Stomach (tissue), 8 donors: ENCODE measurements at regions not wholly inside any gene's neighbourhood (a gene's known extent, or its start where the extent isn't known, plus 50 kb on each side); places are given as distances from the start of the nearest gene placed in this dataset.

ENCODE experiments used
- DNase-seq, 2 donors: peaks; one replicate each; pipeline versions ENCODE4 v3.0.0 to v3.0.0-alpha.2; 2013 to 2019
- H3K27ac ChIP-seq, 5 donors: fragments of 200-600 bp in 4 of 5; sonication (generic) in 4 of 5; one replicate each; pipeline ENCODE4 v1.5.1; 2013 to 2019; ENCODE audit warnings: mild to moderate bottlenecking in 1 of 5, moderate library complexity in 1 of 5
- H3K27me3 ChIP-seq, 3 donors: fragments of 200-600 bp; sonication (generic); one replicate each; pipeline ENCODE4 v1.5.1; 2017 to 2019; ENCODE audit warnings: mixed run types in 1 of 3
- H3K36me3 ChIP-seq, 4 donors: fragments of 200-600 bp; sonication (generic); 1 replicate in 3 of 4; 2 replicates in 1 of 4; pipeline ENCODE4 v1.5.1; 2016 to 2019
- H3K4me1 ChIP-seq, 4 donors: fragments of 200-600 bp; sonication (generic); one replicate each; pipeline ENCODE4 v1.5.1; 2016 to 2019
- H3K4me3 ChIP-seq, 4 donors: fragments of 200-600 bp; sonication (generic) in 3 of 4; one replicate each; pipeline ENCODE4 v1.5.1; 2016 to 2019; ENCODE audit warnings: mild to moderate bottlenecking in 1 of 4
- H3K9me3 ChIP-seq, 4 donors: fragments of 200-600 bp; sonication (generic); one replicate each; pipeline ENCODE4 v1.5.1; 2016 to 2019
- EP300 ChIP-seq: sonication (generic); formaldehyde crosslinking; IDR thresholded peaks from one replicate; pipeline ENCODE4 v1.6.1; 2017; ENCODE audit warnings: antibody characterized with exemption
- POLR2A ChIP-seq, 4 donors: fragments of 450-650 bp; IDR thresholded peaks; one replicate each; pipeline ENCODE4 v1.6.1; 2016; ENCODE audit warnings: antibody characterized with exemption in 4 of 4, control low read depth in 2 of 4, mild to moderate bottlenecking in 1 of 4, moderate library complexity in 1 of 4
- POLR2AphosphoS5 ChIP-seq, 3 donors: sonication (generic); formaldehyde crosslinking; IDR thresholded peaks; one replicate each; pipeline ENCODE4 v1.6.1; 2016; ENCODE audit warnings: antibody characterized with exemption in 3 of 3
- WGBS, 5 donors: extraction: QIAGEN DNeasy Blood & Tissue Kit in 3 of 5; methylation state at CpG; one replicate each; pipeline versions ENCODE4 v1.1.5 to v1.1.7; 2013 to 2018; 5-methylcytosine and 5-hydroxymethylcytosine counted together
- intact Hi-C: fragments of 100-400 bp; cut with DNase I; formaldehyde crosslinking; loops from one replicate; pipeline ENCODE4 v1.15.1; 2023; ENCODE audit warnings: low total_unique reads
- TF ChIP-seq, protein P1 (sequence below), 7 experiments: fragments of 450-650 bp in 4 of 7; fragments of 200-600 bp in 3 of 7; sonication (generic) in 3 of 7; IDR thresholded peaks; one replicate each; pipeline ENCODE4 v1.5.1; 2016 to 2019; ENCODE audit warnings: antibody characterized with exemption in 7 of 7, control low read depth in 2 of 7, mild to moderate bottlenecking in 1 of 7
- donor health status: healthy with polysubstance abuse.
- donor health status: Bipolar disorder and iron deficiency.
- donor health status: healthy.

DNA sequence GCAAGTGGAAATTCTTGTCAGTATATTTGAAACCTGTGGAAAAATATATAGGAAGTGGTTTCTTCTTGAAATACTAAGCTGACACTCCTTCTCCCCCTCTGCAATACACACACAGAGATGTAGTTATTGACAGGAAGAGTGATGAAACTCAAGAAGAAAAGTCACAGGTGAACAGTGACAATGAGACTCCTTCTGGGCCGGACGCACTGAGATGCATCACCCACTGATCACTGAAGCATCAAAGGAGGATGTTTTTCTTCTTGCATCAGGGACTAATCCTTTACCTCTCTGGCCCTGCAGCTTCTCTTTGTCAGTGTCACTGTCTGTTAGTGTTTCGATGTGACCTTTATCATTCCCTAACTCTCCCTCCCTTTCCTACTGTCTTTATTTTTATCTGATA, 1864.2 kb upstream of the C9orf72 start:
- TF ChIP-seq, protein P1, sequence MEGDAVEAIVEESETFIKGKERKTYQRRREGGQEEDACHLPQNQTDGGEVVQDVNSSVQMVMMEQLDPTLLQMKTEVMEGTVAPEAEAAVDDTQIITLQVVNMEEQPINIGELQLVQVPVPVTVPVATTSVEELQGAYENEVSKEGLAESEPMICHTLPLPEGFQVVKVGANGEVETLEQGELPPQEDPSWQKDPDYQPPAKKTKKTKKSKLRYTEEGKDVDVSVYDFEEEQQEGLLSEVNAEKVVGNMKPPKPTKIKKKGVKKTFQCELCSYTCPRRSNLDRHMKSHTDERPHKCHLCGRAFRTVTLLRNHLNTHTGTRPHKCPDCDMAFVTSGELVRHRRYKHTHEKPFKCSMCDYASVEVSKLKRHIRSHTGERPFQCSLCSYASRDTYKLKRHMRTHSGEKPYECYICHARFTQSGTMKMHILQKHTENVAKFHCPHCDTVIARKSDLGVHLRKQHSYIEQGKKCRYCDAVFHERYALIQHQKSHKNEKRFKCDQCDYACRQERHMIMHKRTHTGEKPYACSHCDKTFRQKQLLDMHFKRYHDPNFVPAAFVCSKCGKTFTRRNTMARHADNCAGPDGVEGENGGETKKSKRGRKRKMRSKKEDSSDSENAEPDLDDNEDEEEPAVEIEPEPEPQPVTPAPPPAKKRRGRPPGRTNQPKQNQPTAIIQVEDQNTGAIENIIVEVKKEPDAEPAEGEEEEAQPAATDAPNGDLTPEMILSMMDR (IDR thresholded peaks at IDR 0.05) = no peak
- TF ChIP-seq POLR2AphosphoS5 (IDR thresholded peaks at IDR 0.05) (no peak), EP300 (no peak), POLR2A (IDR thresholded peaks at IDR 0.05) (no peak)
- DNase-seq = no peak
- Histone ChIP-seq H3K27me3 (no peaks in the 10 kb centered on the region), H3K27ac (no peak overlapping the region), H3K36me3 (no peaks in the 10 kb centered on the region), H3K4me3 (no peak overlapping the region), H3K9me3 (no peaks in the 10 kb centered on the region), H3K4me1 (no peaks in the 10 kb centered on the region)
- intact Hi-C loops = no loop called here
- 45 to 82% (median 63%) methylated on average over 3 of the region's 3 CpGs for WGBS, 5 donors

DNA sequence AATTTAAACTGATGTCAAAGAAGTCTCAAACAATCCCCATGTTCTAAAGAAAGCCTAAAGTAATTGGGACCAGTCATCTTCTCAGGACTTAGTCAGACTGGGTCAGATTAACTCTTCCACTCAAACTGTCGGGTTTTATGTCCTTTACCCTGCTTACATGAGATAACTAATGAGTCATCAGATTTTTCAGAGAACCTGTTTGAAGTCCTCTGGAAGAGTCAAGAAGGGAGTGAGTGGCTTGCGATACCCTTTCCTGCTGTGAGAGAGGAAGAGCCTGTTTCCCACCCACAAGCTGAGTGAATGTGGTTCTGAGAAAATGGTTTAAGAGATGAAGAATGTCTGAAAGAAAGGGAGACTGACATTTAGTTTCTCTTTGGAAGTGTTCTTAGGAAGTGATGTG, 1866.7 kb upstream of the C9orf72 start:
- intact Hi-C loops = no loop called here
- Histone ChIP-seq H3K9me3 (no peaks in the 10 kb centered on the region), H3K36me3 (no peaks in the 10 kb centered on the region), H3K4me1 (no peaks in the 10 kb centered on the region), H3K27ac (no peak overlapping the region), H3K27me3 (no peaks in the 10 kb centered on the region), H3K4me3 (no peak overlapping the region)
- DNase-seq = no peak
- TF ChIP-seq EP300 = no peak
- no peak for TF ChIP-seq POLR2A (IDR thresholded peaks at IDR 0.05)
- no peak for TF ChIP-seq POLR2AphosphoS5 (IDR thresholded peaks at IDR 0.05)
- TF ChIP-seq, protein P1 (IDR thresholded peaks at IDR 0.05) = no peak
- 38 to 72% (median 59%) methylated on average over 2 of the region's 2 CpGs for WGBS, 5 donors

DNA sequence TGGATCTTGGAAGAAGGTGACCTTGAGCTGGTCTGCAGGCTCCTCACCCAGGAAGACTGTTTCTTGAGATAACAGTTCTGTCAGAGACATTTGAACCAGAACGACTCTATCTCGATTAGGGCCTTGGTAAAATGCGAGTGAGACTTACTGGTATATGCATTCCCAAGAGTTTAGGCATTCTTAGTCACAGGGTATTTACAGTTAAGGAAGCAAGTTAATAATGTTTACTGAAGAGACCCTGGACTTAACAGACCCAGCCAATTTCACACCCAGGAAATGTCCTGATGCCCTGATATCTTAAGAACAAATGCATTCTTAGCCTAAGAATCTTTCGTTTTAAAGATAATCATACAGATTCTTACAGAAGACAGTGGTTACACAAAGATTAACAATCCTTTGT, 1867.2 kb upstream of the C9orf72 start:
- intact Hi-C loops = no loop called here
- H3K4me3 ChIP-seq = no peak overlapping the region
- no peaks in the 10 kb centered on the region for H3K27me3 ChIP-seq
- H3K36me3 ChIP-seq = no peaks in the 10 kb centered on the region
- no peaks in the 10 kb centered on the region for H3K4me1 ChIP-seq
- DNase-seq = no peak
- no peak for TF ChIP-seq POLR2A (IDR thresholded peaks at IDR 0.05)
- TF ChIP-seq POLR2AphosphoS5 (IDR thresholded peaks at IDR 0.05) = no peak
- TF ChIP-seq, protein P1 (IDR thresholded peaks at IDR 0.05) = no peak
- no peak for TF ChIP-seq EP300
- 76 to 85% (median 82%) methylated on average over 4 of the region's 4 CpGs for WGBS, 5 donors
- no peak overlapping the region for H3K27ac ChIP-seq
- no peaks in the 10 kb centered on the region for H3K9me3 ChIP-seq

DNA sequence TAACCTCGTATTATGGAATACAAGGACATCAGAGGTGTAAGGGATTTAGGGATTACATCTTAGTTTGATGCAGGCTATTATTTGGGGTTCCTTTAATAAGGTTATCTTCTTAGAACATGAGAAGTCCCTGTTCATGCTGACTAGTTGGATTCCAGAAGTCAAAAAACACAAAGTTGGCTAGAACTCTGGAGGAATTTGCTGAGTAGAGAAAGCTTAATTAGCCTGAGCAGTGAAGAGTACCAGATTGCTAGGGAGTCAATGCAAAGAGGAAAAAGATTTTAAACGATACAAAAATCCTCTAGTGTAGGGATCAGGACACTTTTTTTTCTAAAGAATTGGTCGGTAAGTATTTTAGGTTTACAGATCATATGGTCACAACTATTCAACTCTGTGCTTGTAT, 1872.5 kb upstream of the C9orf72 start:
- 72 to 89% (median 76%) methylated on average over 3 of the region's 3 CpGs for WGBS, 5 donors
- TF ChIP-seq, protein P1 (IDR thresholded peaks at IDR 0.05) = no peak
- TF ChIP-seq POLR2A (IDR thresholded peaks at IDR 0.05) = no peak
- no peak for TF ChIP-seq EP300
- no peak for TF ChIP-seq POLR2AphosphoS5 (IDR thresholded peaks at IDR 0.05)
- H3K4me1 ChIP-seq = no peaks in the 10 kb centered on the region

More for the DNA sequence above, 1872.5 kb upstream of the C9orf72 start:
- DNase-seq = peak in 1 of 2 donors; percentile 6
- Histone ChIP-seq H3K9me3 (no peaks in the 10 kb centered on the region), H3K27ac (no peak overlapping the region), H3K4me3 (no peak overlapping the region), H3K36me3 (no peaks in the 10 kb centered on the region), H3K27me3 (no peaks in the 10 kb centered on the region)
- intact Hi-C loops = no loop called here
